HG02884 (cell line): ENCODE measurements at regions not wholly inside any gene's neighbourhood (a gene's known extent, or its start where the extent isn't known, plus 50 kb on each side); places are given as distances from the start of the nearest gene placed in this dataset.
"Not testable (repeated sequence)": the region's sequence is repeated elsewhere in the genome, so short reads cannot be mapped to it uniquely, and the experiment has no call there.

Source experiments
- ATAC-seq: cut with Tn5 transposase; IDR thresholded peaks from one replicate; pipeline ENCODE4 v1.9.1; 2021; ENCODE audit warnings: mild to moderate bottlenecking, moderate library complexity; ENCODE audit not compliant: unreplicated experiment

DNA sequence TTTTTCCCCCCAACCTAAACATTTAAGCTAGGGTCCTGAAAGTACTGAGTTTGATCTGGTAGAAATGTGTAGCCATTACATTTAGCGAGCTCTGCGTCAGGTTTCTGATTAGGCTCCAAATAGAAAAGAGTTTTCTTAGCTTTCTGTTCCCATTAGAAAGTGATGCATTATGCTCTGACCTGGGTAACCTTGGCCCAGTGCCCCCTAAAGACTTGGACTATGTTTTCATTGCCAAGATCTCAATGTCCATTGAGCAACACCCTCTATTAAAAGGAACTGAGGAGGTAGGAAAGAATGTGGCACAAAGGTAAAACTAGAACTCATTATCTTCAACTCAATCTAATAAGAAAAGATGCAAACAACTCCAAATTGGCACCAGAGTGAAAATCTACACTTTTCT, 358.9 kb upstream of the PCSK5 start:
- no peak for ATAC-seq

DNA sequence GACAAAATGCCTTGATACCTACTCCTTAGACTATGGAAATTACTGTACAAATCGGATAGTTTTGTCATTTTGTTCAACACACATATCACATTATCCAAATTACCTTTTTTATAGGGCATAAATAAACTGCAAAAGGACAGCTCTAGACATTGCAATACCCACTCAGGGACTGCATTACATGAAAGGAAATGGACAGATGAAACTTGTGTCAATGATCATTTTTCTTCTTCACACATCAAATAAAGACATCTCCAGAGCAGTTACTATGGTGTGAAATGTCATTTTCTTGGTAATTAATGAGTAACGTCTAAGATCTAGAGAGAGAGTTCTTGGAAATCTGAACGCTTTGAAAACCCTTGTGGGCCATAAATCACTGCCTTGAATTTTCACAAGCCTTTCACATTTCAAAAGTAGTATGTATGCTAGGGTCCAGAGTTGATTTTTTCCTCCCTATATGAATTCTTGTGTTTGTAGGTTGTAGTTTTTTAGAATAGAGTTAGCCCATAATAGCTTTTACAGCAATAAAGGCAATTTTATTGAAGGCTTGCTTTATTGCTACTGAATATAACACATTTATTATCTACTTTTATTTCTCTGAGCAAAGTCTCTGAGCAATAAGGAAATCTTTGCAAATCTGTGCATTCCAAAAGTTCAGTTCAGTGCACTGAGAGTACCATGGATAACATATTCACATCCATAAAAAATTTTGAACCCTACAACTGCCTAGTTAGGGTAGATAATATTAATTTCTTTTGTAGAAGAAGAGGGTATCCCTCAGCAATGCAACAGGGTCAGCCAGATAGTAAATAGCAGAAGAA, 358.0 kb upstream of the PCSK5 start:
- no peak for ATAC-seq

DNA sequence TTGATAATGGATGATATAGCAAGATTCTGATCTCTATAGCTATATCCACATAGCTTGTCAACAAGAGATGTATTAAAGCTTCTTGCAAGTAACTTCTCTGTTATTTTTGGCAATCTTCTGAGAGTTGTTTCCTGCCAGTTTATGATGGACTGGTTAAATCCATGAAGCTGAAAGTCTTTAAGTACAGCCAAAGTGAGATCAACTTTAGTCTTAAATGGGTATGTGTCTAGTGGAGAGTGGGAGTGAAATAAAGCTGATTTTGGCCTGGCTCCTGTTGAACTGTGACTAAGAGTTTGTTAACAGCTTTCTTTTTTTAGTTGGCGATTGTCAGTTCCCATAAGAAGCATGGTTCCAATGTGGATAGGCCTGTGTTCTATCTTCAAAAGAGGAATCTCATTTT, 350.9 kb upstream of the PCSK5 start:
- ATAC-seq: no peak

DNA sequence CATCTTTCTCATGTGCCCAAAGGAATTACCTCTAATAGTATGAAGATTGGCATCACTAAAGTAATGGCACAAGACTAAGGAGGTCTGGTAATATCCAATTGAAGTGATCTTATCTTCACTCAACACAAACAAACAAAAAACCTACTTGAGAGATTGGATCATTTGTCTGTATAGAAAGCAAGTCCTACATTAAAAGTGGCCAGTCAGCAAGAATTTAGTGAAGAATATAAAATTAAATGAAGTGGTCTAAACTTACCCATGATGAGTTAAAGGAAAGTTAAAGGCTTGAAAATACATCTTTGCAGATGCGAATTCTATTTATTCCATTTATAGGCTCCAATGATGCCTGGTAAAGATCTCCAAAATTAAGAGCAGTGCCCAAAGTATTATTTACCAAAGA, 350.3 kb upstream of the PCSK5 start:
- no peak for ATAC-seq

DNA sequence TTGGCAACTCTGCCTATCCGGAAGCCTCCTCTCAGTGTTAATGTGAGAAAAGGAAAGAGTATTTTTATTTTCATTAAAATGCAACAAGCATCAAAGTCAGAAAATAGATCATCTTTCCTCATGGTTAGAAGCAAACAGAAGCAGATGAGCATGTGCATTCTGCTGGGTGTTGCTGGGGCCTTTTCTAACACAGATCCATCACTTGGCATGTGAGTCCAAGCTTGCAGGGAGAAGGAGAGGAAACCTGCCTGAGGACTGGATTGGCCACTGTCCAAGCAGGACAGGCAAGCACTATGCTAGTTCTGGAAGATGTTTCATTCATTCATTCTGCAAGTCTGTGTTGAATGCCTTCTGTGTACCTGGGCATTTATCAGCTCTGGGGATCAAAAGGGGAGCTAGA, 348.7 kb upstream of the PCSK5 start:
- ATAC-seq: no peak

DNA sequence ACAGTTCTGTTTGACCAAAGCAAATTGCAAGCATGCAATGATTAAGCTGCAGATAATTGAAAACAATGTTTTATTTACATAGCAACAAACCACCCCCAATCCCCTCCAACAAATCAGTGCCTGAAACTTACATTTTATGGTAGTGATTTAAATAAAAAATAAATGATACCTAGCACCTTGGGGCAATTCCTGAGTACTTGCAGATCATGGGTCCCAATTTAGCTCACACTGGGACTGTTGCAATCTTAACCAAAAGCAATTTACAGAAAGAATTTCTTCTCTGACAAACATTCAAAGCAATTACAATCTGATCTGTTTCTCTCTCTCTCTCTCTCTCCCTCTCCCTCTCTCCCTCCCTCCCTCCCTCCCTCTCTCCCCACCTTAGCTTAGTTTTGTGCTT, 345.7 kb upstream of the PCSK5 start:
- no peak for ATAC-seq

DNA sequence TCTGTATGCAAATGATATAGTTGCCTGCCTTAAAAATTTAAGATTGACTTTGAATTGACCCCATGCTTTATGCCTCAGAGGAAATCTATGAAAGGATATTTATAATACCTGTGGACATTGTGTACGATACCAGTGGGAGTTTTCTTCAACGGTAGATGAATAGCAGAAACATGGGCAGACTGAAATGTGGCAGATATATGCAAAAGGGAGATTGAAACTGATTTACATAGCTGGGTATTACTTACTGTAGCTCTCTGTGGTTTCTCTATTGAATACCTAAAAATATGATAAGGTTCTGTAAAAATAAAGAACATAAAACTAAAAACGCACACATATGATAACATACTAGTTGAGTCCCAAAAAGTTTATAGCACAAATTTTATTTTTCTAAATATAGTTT, 345.2 kb upstream of the PCSK5 start:
- ATAC-seq: no peak

DNA sequence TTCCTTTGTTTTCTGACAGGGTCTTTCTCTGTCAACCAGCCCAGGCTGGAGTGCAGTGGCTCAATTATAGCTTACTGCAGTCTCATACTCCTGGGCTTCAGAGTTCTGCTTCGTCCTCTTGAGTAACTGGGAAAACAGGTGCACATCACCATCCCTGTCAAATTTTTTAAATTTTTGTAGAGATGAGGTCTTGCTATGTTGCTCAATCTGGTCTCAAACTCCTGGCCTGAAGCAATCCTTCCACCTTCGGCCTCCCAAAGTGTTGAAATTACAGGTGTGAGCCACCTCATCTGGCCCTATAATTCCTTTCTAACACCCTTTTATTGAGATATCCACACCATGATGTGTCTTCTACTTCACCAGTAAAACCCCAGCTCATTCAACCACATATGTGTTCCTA, 341.6 kb upstream of the PCSK5 start:
- no peak for ATAC-seq

DNA sequence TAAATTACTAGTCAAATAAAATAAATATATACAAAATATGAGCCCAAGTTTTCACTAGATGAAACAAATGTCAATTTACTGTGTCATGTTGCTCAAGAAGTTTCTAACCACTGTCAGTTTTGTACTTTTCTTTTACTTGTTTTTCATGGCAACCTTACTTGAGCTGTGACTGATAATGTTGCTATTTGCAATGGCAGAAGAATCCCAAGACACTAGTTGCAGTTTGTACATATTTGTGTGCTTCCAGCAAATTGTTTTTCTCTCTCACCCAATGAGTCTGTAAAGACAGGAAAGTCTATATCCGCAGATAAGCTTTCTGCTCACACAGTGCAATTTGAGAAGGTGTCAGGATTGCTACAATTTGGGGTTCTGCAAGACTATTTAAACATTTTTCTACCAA, 338.6 kb upstream of the PCSK5 start:
- ATAC-seq: no peak

DNA sequence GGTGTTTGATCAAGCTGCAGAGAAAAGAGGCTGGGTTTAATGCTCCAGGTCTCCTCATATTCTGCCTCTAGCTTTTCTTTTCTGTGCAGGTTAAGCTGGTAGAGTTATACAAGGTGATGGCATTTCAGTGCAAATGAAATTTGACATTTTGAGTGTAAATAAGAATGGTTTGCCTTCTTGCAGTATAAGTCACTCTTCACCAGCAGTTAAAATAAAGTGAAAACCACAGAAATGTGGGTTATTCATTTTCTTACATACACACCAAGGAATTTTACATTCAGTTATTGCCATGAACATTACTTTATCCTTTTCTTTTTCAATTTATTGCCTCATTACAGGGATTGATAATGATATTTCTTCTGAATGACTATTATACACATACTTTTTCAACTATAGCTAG, 337.5 kb upstream of the PCSK5 start:
- no peak for ATAC-seq

DNA sequence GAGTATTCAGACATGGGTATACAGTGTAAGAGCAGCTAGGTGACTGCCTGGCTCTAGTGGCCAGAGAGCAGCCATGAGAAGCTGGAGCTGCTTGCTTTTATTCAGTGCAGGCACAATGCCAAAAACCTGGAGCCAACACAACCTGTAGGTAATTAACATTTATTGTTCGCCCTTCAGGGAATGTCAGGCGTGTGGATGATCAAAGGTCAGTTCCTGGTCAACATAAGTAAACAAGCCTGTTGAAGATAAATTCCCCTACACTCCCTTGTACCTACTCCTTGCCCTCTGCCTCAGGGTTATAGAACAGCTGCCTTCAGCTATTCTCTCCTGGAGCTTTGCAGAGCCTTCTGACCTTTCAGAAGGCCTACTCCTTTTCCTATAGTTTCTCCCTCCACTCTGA, 323.7 kb upstream of the PCSK5 start:
- ATAC-seq: not testable (repeated sequence)

DNA sequence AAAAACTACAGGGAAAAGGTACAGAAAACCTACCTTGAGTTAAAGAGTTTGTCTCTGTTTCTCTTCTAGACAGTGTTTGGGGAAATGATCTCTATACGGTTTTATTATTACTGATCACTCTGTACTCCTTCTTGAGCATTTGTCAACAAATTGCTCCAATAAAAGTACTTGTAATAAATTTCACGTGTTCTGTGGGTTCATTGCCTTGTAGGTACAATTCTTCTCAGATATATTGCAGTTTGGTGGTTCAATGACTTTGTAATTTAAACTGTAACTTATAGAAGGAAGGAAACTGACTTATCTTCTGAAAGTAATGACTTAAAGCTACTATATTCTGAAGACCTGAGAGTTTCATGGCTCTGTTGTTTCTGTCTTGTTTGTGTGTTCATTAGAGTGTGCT, 319.9 kb upstream of the PCSK5 start:
- ATAC-seq: no peak

DNA sequence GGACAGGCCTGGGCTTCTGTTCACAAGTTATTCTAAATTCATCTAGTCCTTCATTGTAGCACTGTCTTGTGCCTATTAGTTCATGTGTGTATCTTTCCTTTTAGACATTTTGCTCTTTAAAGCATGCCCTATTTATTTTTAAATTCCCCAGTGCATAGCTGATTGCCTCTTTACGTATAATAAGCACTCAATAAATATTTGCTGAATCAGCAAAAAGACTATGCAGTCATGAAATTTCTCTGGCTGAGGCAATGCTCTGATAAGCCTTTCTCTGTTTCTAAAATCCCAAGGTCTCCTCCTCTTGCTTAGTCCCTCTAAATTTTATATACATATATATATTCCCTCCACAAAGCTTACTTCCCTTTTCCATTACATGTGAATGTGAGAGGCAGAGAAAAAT, 315.9 kb upstream of the PCSK5 start:
- ATAC-seq: no peak

DNA sequence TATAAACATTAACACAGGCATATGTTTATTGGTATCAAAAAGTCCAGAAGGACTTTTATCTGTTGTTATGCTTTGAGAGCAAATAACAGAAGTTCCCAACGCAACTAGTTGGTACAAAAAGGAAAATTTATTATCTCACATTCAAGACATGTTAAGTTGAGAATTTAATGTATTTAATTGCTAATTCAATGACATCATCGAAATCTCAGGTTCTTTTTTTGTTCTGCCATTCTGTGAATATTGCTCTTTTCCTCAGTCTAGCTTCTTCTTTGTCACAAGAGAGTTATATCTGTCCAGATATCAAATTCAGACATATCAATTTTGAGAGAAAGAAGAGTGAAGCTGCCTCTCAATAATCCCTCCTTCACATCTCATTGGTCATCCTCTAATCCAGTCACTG, 307.6 kb upstream of the PCSK5 start:
- no peak for ATAC-seq

DNA sequence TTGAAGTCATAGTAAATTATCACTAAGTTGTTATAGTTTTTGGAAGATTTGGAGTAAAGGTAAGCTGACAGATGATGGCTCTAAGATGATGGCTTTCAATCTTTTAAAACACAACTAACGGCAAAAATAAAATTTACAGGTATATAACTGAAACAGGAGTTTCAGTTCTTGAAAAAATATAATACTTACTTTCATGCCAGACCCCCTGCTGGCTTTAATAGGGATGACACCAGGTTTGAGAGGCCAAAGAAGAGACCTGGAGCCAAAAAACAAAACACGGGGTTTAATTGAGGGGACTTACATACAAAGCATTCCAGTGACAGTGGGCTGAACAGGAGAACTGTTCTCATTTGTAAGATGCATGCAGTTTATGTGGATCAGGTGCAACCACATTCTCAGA, 301.7 kb upstream of the PCSK5 start:
- no peak for ATAC-seq

DNA sequence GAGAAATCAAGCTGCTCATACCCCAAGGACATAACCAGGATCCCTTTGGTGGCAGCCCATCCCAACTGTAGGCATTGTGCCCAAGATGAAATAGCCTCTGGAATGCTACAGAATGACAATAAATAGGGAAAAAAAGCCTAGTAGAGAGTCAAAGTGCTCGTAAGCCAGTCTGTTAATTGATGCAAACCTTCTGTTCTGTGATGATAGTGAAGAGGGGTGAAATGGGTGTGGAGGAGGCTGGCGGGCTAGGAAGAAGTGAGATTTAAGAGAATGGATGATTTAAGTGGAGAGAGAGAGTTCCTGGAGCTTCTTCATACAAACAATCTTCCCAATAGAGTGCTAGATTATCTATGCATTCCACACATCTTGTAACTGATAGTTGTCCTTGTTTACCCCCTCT, 301.0 kb upstream of the PCSK5 start:
- no peak for ATAC-seq

DNA sequence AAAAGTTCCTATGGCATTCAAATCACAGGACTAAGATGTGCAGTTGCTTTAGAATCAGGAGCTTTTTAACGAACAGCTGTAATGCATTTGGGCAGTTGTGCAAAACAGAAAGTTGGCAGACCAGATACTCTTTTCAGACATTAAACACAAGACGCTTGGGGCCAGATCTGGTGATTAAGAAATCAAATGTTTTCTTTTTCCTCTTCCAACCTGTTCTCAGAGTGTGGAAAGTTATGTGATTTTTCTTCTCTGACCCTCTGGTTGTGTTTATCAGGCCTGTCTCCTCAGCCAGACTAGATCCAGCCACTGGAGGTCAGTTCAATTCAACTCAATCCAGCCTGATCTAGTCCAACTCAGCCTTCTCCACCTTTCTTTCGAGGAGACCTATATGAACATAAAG, 298.5 kb upstream of the PCSK5 start:
- no peak for ATAC-seq

DNA sequence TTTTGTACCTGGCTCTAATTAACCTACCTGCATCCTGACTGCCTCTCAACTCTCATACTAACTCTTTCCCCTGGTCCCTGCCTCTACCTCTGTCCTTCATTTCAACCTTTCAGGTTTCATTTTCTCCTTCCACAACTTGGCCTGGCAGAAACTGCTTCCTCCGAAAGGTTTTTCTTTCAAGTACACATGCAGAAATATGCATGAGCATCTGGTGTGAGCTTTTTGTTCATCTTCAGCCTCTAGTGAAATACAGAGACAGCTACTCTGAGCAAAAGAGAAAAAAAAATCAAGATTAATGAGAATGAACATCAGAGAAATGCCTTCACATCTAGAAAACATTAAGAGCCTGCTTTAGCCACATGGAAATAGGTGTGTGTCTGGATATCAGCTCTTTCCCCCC, 297.9 kb upstream of the PCSK5 start:
- no peak for ATAC-seq

DNA sequence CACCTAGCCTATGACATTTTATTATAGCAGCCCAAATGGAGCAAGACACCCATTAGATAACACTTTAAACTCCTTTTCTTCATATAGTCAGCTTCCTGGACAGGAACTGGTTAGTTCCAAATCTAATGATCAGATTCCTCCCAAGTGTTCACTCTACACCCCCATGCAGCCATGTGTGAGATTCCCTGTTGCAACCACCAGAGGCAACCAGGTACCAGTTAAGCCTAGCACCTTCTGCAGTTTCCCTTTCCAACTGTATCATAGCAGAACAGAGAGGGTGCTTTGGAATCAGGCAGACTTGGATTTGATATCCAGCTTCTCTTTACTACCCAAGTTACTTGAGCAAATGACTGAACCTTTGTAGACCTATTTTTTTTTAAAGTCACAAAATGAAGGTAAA, 296.6 kb upstream of the PCSK5 start:
- no peak for ATAC-seq

DNA sequence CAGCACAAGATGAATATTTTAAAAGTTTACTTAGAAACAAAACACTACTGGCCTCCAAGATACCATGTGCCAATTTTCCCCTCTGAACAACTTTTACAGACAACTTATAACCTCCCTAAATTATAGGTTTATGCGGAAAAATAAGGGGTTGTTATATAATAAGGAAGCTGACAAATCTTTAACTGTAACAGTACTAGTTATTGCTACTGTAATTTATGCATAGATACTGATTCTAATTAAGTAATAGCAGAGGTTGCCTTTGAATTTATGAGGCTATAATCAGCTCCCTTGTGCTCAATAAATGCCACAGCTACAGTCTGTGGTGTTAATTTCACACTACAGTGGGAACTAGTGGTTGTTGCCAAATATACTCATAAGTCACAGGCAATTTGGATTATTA, 291.3 kb upstream of the PCSK5 start:
- ATAC-seq: no peak

DNA sequence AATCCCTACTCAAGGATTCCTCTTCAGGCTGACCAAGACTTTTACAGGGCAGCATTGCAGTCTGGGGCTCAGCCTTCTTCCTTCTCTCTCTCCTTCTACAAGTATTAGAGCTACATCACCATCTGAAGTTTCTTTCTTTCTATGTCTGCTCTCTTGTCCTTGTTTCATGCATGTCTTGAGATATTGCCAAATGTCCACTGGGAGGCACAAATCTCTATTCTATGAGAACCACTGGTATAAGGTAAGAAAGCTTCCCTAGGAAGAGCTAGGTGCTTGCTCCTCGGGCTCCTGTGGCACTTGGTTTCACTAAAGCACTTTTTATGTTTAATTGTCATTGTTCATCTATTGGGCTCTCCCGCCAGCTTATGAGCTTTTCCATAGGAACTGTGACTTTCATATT, 289.2 kb upstream of the PCSK5 start:
- no peak for ATAC-seq

DNA sequence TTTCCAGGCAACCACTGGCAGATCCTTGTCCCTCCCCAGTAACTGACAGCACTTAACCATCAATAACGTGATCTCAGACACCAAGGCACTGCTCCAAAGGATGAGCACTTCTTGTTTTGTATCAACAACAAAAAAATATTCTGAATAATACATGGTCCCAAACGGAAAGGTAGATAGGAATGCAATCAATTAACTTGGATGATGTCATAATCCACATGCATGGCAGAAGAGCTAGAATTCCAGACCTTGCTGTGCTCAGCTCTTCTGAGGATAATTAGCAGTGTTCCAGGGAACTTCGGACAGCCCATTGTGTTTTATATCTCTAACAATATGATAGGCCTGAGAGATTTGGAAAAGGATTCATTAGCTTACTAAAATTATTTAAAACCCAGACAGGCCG, 288.4 kb upstream of the PCSK5 start:
- ATAC-seq: no peak

DNA sequence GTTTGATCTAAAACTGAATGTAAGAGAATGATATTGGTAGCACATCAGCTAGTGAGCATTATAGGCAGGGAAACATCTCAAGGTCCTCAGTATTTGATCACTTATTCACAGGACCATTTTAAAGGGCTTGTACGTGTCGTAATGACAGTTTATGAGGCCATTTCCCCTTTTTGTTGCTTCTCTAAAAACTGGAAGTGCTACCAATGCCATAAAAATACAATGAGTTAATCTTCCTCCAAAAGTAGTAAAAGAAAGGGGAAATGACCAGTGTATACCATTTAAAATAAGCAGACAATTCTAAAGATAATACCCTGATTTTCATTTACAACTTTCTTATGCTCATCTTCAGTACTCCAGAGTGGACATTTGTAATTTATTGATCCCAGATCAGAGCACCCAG, 285.8 kb upstream of the PCSK5 start:
- ATAC-seq: no peak
